Hematopoietic multipotent progenitor cell treated with erythropoietin and hydrocortisone succinate and interleukin-3 and kit ligand, for 6 days (in vitro differentiated cells): ENCODE measurements at regions not wholly inside any gene's neighbourhood (a gene's known extent, or its start where the extent isn't known, plus 50 kb on each side); places are given as distances from the start of the nearest gene placed in this dataset.

Experiments
- DNase-seq: peaks from one replicate; pipeline ENCODE4 v3.0.0-alpha.2; 2015

DNA sequence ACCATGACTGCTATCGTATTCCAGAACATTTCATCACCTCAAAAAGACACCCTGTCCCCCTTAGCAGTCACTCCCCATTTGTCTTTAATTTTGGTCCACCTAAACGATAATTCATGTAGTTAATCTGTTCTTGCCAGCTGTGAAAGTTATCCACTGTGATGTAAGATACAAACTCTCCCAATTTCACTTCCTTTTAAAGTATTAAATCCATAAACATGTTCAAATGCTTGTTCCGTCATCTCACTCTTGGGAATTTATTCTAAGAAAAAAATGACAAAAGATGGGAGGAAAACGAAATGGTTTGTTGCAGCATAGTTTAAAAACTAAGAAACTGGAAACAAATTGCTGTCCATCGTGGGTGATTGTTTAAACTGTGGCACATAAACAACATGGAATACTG lies 53.7 kb upstream of the IRF2 start:
- DNase-seq = no peak

DNA sequence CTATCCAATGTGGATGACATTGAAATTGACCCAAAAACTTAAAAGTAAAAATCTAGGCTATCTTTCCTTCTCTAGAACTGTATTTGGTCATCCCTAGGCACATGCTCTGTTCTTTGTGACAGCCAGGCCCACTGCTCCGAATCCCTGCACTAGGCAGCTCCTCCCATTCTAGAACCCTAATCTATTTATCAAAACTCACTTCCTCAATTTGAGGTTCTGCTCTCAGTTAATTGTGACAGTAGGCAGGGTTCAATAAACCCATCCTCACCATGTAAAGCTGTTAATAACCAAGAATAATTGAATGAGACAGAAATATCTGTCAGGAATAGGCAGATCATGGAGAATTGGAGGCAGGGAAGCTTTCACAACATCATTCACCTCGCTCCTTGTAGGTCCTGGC lies 51.9 kb upstream of the IRF2 start:
- DNase-seq = no peak
